Calu3 (cell line): ENCODE measurements at regions not wholly inside any gene's neighbourhood (a gene's known extent, or its start where the extent isn't known, plus 50 kb on each side); places are given as distances from the start of the nearest gene placed in this dataset.

Experiments used
- BruUV-seq: library from RNA; stranded (reverse); fragments of 400-500 nt; replicated peaks from 2 replicates; lab custom pipeline; 2021; lab: Mats Ljungman, UMichigan
- CTCF ChIA-PET: fragments of 300-600 bp; sonication (Branson Sonifier 250); formaldehyde crosslinking; loops from one replicate; lab custom pipeline; 2022; ENCODE audit warnings: antibody characterized with exemption; lab: Charles Lee
- DNase-seq: peaks from one replicate; pipeline ENCODE4 v3.0.0; 2022
- H3K27ac Mint-ChIP-seq: one replicate; pipeline ENCODE4 v1.8.0; 2022; ENCODE audit warnings: mixed read lengths; ENCODE audit not compliant: unreplicated experiment
- H3K27me3 Mint-ChIP-seq: one replicate; pipeline ENCODE4 v1.8.0; 2022; ENCODE audit warnings: mixed read lengths; ENCODE audit not compliant: unreplicated experiment
- H3K36me3 Mint-ChIP-seq: one replicate; pipeline ENCODE4 v1.8.0; 2022; ENCODE audit warnings: mild to moderate bottlenecking, moderate library complexity, mixed read lengths; ENCODE audit not compliant: insufficient read depth, unreplicated experiment
- H3K4me1 Mint-ChIP-seq: one replicate; pipeline ENCODE4 v1.8.0; 2022; ENCODE audit warnings: mild to moderate bottlenecking, low read depth, mixed read lengths; ENCODE audit not compliant: unreplicated experiment
- H3K4me3 Mint-ChIP-seq: one replicate; pipeline ENCODE4 v1.8.0; 2022; ENCODE audit warnings: mild to moderate bottlenecking, low read depth, moderate library complexity, mixed read lengths; ENCODE audit not compliant: unreplicated experiment
- H3K9me3 Mint-ChIP-seq: one replicate; pipeline ENCODE4 v1.8.0; 2022; ENCODE audit warnings: low read depth, mixed read lengths; ENCODE audit not compliant: unreplicated experiment
- intact Hi-C: fragments of 100-400 bp; cut with micrococcal nuclease; formaldehyde crosslinking; loops from one replicate; pipeline ENCODE4 v1.10.0; 2022; ENCODE audit not compliant: unreplicated experiment
- TF ChIP-seq, protein P1 (sequence below): fragments of 200-600 bp; IDR thresholded peaks from one replicate; pipeline ENCODE4 v1.8.0; 2022; ENCODE audit warnings: antibody characterized with exemption; ENCODE audit not compliant: unreplicated experiment

DNA sequence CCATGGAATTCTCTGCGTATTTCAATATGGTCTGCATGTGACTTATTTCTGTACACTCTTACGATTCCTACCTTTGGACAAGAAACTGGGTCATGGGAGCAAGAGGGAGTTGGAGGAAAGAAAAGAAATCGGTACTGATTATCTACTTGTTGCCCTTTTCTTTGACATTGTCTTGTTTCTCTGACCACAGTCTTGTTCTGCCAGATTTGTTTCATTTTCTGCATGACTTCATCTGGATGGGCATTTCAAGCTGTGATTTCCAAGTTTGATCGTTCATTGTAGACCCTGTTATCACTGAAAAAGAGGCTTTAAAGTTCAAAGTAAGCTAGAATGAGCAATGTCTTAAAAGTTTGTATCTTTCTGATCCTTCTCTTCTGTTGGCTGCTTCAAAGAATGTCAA is 2186.3 kb upstream of the CELF4 start:
- Mint-ChIP-seq H3K9me3 (peaks cover 3% of the 10 kb centered on the region), H3K4me3 (no peak overlapping the region), H3K27me3 (no peaks in the 10 kb centered on the region), H3K27ac (no peak overlapping the region), H3K36me3 (peaks cover 6% of the 10 kb centered on the region), H3K4me1 (no peaks in the 10 kb centered on the region)
- no TSS peak for BruUV-seq
- TF ChIP-seq, protein P1, sequence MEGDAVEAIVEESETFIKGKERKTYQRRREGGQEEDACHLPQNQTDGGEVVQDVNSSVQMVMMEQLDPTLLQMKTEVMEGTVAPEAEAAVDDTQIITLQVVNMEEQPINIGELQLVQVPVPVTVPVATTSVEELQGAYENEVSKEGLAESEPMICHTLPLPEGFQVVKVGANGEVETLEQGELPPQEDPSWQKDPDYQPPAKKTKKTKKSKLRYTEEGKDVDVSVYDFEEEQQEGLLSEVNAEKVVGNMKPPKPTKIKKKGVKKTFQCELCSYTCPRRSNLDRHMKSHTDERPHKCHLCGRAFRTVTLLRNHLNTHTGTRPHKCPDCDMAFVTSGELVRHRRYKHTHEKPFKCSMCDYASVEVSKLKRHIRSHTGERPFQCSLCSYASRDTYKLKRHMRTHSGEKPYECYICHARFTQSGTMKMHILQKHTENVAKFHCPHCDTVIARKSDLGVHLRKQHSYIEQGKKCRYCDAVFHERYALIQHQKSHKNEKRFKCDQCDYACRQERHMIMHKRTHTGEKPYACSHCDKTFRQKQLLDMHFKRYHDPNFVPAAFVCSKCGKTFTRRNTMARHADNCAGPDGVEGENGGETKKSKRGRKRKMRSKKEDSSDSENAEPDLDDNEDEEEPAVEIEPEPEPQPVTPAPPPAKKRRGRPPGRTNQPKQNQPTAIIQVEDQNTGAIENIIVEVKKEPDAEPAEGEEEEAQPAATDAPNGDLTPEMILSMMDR, result no peak
- intact Hi-C loops, result no loop called here
- no peak for DNase-seq
- CTCF ChIA-PET, result no interaction called here

DNA sequence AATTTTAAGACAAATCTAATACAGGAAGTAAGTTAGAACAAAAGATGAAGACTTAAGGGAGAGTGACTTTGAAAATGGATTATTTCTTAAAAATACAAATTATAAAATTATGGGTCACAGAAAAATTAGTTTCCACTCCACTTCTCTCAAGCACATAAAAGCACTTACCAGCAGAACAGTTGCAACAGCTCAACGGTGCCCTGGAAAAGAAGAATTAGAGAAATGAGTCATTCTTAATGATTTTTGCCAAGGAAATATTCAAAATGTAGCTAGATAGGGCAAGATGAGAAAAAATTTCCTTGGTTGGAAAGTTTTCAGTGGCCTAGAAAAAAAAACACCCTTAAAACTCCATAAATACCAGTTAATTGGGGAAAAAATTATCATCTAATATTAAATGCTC is 2185.6 kb upstream of the CELF4 start:
- CTCF ChIA-PET, result no interaction called here
- BruUV-seq, result no TSS peak
- TF ChIP-seq, protein P1, result no peak
- Mint-ChIP-seq H3K4me1 (no peaks in the 10 kb centered on the region), H3K9me3 (peaks cover 3% of the 10 kb centered on the region), H3K27ac (no peak overlapping the region), H3K36me3 (peaks cover 1% of the 10 kb centered on the region), H3K4me3 (no peak overlapping the region), H3K27me3 (no peaks in the 10 kb centered on the region)
- intact Hi-C loops, result no loop called here
- DNase-seq, result no peak

DNA sequence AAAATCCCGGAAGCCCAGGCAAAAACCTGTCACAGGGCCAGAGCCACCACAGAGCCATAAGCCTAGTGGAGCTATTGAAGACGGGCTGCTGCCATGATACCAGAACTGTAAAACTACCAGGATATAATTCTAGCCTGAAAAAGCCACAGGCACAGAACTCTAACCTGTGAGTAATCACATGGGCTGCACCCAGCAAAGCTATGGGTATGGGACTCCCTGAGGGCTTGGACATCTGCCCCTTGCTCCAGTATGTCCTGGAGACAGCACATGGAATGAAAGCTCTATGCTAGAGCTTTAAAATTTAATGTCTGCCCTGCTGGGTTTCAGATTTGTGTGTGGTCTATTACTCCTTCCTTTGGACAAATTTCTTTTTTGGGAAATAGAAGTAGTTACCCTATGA is 2183.6 kb upstream of the CELF4 start:
- DNase-seq, result no peak
- no peaks in the 10 kb centered on the region for H3K4me1 Mint-ChIP-seq
- BruUV-seq, result no TSS peak
- TF ChIP-seq, protein P1, result no peak
- intact Hi-C loops, result no loop called here
- peaks cover 3% of the 10 kb centered on the region for H3K9me3 Mint-ChIP-seq
- H3K27ac Mint-ChIP-seq, result no peak overlapping the region
- H3K4me3 Mint-ChIP-seq, result no peak overlapping the region
- no peaks in the 10 kb centered on the region for H3K27me3 Mint-ChIP-seq
- H3K36me3 Mint-ChIP-seq, result no peaks in the 10 kb centered on the region
- CTCF ChIA-PET, result no interaction called here

DNA sequence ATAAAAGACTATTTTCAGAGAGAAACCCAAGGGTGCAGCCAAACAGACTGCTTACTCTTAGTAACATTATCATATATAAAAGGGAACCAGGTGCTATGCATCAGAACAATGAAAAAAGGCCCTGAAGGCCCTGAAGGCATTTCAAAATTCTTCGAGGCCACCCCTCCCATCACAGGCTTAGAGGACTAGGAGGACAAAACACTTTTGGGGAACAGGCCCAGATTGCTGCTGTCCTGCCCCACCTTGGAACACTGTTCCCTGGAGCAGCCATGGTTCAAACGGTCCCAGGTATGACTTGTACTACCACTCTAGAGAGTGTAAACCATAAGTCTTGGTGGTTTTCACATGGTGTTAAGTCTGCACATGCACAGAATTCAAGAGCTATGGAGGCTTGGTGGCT is 2183.1 kb upstream of the CELF4 start:
- Mint-ChIP-seq H3K27me3 (no peaks in the 10 kb centered on the region), H3K9me3 (peaks cover 3% of the 10 kb centered on the region), H3K27ac (no peak overlapping the region), H3K4me1 (no peaks in the 10 kb centered on the region), H3K4me3 (no peak overlapping the region), H3K36me3 (no peaks in the 10 kb centered on the region)
- no peak for DNase-seq
- intact Hi-C loops, result no loop called here
- TF ChIP-seq, protein P1, result no peak
- CTCF ChIA-PET, result no interaction called here
- BruUV-seq, result no TSS peak
